DMS53 (cell line): ENCODE measurements at regions not wholly inside any gene's neighbourhood (a gene's known extent, or its start where the extent isn't known, plus 50 kb on each side); places are given as distances from the start of the nearest gene placed in this dataset.
A peak's percentile ranks its signal among the peaks of the same experiment; 100 is the strongest.

Experiments
- DNase-seq: peaks from one replicate; lab custom pipeline; 2025; lab: John Stamatoyannopoulos, UW

DNA sequence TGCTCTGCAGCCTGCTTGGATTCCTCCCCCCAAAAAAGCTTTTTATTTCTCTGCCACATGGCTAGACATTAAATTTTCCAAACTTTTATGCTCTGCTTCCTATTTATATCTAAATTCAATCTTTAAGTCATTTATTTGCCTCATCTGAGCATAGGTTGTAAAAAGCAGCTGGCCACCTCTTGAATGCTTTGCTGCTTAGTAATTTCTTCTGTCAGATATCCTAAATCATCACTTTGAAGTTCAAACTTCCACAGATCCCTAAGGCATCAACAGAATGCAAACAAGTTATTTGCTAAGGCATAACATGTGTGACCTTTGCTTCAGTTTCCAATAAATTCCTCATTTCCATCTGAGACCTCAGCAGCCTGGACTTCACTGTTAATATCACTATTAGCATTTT lies 209.6 kb downstream of the FSCB start:
- DNase-seq, result no peak

DNA sequence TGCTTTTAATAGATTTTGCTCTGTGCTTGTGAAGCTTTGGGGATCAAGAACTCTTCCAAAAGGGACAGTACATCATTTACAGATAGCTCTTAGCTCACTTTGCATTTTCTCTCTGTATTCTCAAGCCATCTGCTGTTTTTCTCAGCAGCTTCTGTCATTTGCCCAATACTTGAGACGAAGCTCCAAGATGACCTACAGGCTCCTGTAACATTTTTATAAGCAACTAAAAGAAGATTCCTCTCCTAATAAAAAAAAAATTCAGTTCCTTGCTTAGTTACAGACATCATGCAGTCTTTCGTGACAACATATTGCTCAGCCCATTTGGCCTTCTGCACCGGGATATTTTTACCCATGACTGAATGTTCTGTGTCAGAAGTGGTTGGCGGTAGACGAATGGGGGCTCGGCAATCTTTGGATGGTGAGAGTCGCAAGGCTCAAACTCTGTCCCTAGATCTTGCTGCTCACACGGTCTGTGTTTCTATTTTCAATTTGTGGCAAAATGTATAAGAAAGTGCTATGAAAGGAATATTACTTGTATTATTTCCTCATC lies 215.6 kb downstream of the FSCB start:
- DNase-seq, result no peak

DNA sequence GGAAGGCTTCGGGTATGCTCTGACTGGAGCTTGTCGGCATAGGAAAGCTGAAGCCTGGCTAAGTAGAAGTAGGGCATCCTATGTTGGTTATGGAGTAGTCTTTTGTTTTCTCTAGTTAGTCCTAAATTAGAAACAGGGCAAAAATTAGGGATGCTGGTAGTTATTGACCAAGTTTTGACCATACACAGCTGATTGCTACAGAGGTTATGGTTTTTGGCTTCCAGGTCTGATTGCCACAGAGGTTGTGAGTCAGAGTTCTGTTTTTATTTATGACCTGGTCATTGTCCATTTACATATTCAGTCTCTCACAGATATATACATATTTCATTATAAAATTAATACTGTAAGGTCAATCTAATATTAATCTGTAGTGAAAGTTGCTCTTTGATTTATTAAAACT lies 219.2 kb downstream of the FSCB start:
- no peak for DNase-seq

DNA sequence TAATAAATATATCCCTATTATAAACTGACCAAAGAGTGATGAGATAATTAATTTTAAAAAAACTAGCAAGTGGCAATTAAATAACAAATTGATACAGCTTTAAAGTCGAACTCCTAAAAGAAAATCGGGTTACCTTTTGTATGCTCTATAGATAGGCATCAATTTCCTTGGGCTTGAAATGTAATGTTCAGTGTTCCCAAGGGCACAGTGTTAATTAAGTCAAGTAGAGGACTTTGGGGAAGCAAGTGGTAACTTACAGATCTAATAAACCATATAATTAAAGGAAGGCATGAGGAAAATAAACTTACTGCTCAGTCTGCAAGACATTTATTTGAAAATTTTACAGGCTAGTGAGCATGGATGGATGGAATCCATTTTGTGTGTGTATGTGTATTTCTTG lies 220.9 kb downstream of the FSCB start:
- no peak for DNase-seq

DNA sequence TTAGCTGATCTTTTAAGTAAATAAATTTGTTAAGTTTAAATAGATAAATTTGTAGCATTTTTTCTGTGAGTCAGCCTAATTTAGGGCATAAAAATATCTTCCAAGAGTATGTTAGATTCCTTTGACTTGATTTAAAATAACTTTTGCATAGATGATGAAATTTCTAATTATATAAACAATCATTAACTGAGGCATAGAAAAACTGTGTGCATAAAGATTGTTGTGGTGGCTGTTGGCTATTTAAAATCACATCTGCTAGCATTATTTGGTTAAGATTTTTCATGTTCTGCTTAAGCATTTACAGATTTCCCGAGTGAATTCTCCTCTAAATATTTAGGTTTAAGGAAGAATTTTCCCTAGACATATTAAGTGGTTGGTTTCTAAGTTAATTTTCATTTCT lies 223.2 kb downstream of the FSCB start:
- DNase-seq, result no peak

DNA sequence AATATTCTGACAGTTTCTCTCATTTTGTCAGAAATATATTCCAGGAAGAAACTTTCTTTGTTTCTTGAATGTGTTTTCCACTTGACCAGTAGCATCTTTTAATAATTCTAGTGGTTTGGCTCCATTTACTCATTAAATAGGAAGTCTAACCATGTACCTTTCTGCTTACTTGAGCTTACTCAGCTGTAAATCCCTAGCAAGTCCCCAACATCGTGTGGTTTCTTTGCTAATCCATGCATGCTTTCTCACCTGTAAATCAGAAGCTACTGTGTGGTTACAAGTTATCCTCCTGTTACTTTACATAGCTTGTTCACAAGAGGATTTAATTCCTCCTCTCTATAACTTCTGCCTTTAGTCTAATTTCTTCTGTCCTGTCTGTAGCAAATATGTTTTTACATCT lies 227.7 kb downstream of the FSCB start:
- no peak for DNase-seq

DNA sequence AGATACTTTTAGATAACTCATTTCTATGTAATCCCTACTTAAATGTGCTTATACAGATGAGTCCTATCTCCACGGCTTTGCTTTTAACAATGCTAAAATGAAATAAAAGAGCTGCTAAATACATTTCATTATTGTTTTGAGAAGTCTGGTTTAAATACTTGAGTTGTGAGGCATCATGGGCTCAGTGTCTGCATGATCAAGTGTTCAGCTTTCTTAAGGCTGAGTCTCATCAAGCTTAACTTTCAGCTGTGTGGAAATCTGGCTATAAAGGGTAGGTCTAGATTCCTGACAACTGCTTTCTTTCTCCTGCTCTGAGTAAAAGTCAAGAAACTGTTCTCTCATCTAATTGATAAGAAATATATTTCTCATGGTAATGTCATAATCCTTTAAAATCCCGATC lies 235.4 kb downstream of the FSCB start:
- DNase-seq, result no peak

DNA sequence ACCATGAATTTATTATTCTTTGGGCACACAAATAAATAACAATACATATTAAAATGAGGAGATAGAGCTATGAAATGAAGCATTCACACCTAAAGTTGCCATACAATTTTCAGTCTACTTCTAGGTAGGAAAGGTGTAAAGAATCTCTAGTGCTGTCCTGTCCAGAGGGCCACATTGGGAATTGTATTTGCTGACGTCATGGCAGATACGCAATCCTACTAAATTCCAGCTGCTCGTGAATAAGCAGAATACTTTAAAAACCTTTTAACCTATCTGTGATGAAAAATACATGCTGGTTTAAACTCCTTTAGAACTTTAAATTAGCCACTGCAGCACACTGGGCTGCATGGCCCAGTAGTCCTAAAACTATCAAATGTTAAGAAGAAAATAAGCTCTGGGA lies 236.1 kb downstream of the FSCB start:
- no peak for DNase-seq

DNA sequence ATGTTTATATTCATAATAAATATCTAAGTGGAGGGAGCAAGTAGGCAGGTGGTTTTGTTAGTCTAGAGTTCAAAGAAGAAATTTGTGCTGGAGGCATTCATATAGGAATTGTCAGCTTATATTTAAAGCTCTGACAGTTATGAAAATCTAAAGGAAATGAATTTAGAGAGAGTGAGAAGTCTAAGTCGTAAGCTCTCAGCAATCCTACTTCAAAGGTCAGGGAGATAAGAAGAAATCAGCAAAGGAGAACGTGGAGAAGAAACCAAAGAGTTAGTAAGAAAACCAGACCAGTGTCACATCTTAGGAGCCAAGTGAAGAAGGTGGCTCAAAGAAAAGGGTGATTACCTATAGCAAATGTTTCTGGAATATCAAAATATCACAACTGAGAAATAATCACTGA lies 241.8 kb downstream of the FSCB start:
- no peak for DNase-seq

DNA sequence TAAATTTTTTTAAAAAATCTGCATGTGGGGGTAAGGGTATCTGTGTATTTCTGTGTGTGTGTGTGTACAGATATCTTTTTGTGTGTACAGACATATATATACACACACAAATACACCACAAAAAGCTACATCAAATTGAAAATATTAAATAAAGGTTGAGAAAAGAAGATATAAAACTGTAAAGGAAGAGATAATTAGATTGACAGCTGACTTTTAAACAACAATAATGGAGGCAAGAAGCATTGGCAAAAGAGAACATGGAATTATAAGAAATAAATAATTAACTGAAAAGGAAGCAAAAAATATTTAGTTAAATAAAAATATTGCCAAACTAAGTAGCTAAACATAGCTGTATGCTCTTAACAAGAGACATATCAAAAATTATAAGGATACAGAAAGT lies 291.4 kb downstream of the FSCB start:
- DNase-seq, result no peak

DNA sequence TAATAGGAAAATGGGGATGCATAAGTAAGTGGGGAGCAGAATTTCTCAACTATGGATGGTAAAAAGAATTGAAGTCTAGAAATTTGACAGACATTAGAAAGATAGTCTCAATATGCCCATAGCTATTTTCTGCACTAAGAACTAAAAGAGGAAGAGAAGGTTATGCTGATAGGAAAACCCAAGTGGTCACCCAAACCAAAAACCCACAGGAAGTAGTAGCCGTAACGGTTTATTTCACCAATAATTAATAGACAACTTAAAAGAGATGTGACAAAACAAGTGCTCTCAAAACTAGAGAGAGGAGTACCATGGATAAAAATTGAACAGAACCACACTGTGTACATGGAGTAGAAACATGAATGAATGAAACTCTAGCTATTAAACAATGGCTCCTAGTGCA lies 295.4 kb downstream of the FSCB start:
- no peak for DNase-seq

DNA sequence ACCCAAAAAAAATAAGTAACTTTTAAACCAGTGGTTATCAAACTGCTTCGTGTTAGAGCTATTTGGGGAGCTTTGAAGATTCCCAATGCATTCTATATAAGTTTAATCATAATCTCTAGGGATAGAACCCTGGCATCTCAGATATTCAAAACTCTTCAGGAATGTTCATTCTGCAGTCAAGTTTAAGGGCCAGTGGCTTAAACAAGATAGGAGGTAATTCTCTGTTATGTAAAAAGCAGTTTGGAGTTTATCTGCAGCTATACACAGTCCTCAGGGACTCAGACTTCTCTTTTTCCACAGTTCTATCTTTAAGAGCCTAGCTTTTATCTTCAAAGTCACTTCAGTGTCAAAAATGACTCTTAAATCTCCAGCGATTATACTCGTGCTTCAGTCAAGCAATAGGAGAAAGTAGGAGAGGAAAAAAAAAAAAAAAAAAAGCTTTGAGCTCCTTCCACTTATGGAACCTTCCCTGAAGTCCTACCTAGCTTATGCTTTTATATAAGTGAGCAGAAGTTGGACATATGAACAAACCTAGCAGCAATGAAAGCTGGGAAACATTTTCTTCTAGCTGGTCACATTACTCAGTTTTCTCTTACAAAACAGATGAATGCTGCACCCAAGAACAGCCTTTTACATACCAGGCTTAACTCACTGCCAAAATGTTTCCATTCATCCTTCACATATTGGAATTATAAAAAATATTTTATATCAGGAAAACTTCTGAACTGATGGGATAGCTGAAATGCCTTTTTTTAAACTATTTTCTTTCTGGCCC lies 302.8 kb downstream of the FSCB start:
- DNase-seq, result no peak

DNA sequence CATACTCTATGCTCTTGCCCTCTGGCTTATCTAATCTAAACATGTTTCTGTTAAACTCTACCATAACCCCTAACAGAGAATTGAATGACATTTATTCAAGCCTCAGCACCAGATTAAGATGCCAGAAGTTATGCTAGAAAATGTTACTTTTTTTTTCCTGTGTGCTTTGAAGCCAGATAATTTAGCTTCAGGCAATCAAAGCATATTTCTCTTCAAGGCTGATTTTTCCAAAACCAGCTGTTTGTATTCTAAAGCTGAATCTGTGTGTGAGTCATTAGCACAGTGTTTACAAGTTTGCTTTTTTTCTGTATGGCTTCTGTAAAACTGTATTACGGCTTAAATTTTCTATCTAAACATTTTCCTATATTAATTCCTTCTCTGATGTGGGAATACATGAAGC lies 326.1 kb downstream of the FSCB start:
- no peak for DNase-seq

DNA sequence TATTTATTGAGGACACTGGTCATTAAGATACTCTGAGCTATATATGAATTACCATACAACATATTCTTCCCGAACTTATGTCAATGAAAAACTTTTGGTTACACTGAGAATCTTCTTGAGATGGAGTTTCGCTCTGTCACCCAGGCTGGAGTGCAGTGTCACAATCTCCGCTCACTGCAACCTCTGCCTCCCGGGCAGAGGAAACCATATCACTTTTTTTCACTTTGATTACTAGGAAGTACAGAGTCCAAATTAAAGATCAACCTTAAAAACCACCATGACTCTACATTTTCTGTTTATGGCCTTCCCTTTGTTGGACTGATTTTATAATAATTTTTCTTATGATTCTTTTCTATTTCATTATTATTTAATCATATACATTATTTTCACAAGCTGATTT lies 336.5 kb downstream of the FSCB start:
- DNase-seq, result no peak

DNA sequence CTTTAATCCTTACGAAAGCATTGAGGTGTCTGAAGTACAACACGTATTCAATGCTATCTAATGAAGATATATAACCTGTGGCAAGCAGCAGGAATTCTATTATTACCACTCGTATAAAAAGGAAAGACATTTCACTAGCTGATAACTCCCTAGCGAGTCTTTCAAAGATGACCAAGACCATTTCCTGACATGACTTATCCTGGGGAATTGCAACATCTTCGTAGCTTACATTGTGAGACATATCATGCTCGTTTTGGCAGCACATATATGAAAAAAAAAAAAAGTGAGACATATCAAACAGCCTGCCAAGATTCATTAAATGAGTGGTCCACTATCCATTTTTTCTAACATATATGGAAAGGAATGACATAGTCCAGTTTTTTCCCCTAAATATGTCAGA lies 337.0 kb downstream of the FSCB start:
- no peak for DNase-seq

DNA sequence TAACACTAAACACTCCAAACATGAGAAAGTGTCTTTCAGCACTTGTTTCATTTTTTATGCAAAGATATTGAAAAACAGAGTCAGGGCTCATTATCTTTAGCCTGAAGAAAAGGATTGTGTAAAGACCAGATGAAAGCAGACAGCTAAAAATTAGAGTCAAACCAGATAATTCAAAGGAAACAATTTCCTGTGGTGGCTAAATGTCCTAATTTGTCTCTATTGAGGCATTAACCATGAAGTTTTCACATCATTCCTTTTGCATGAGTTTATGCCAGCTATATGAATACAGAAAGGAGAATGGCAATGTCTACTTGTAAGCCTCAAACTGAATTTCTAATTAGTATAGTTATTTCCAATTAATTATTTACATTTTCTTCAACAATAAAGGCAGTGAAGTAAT lies 338.5 kb downstream of the FSCB start:
- no peak for DNase-seq

DNA sequence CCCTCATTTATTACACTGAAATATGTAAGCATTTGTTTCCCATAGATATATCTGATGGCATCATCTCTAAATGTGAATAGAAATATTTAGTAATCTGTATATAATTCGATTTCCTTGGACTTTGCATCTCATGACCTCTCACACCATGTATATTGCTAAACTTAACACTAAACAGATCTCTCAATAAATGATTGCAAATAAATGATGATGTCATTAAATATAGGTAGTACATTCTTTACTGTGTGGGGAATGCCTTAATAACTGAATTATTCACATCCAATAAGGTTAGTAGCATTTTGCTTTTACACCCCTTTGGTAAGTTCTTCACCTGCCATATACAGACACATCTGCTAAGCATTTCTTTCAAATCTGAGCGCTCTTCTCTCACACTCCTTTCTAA lies 340.5 kb downstream of the FSCB start:
- DNase-seq, result no peak

DNA sequence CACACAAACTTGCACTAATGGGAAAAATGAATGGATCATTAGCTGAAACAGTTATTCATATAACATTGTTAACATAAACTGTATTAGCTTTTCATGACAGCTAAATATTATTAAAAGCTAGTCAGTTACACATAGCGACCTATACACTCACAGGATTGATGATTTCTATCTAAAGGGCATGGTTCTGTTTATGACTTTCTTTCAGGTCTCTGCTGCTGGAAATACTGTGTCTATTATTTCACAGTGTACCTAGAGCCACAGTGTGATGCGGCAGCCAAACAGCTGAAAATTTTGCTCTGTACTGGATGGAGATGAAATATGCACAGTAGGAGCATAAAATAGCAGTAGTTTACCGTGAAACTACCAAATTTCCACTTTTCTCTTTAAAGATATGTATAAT lies 341.1 kb downstream of the FSCB start:
- no peak for DNase-seq

DNA sequence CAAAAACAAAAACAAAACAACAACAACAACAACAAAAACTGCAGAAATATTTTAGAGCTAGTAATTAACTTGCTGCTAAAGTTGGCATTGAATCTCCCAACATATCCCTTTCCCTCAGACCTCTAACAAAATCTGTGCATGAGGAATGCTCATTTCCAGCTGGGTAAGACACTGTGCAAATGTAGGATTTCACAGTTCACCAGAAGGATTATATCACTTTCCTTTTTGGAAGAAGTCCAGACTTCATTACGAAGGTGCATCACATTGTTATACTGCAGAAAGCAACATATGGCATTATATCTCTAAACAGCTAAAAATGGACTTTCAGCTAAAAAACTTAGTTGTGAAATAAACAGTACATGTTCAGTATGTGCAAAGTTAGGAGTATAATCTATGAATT lies 341.8 kb downstream of the FSCB start:
- no peak for DNase-seq

DNA sequence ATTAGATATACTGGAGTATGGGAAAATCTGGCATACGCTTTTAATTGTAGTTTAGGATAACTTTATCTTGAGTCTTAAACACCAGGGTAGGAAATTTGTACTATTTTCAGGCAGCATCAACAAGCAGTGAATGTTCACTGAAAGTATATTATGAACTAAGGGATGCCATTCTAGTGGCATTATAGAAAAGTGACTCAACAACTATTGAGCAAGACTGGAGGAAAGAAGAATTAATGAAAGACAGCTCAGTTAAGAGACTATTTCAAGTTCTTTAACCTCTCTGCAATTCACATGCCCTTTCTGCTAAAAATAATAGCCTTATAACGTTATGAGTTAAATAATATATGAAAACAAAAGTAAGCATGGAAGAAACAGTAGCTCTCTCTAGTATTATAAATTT lies 343.1 kb downstream of the FSCB start:
- DNase-seq, result no peak

DNA sequence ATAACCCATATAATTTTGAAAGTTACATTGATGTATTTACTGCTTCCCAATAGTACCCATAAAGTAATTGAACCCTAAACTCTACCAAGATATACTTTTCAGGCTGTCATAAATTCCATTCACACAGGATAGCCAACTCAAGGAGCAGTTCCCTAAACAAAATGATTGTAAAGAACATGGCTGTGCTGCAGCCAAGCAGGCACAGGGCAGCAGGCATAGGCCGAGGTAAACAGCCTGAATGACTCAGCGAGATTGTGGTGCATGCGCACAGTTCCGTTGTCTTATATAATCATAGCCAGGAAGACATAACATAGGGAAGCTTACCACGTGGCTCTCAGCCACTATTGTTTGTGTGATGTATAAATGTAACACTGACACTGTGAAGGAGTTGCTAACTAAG lies 344.9 kb downstream of the FSCB start:
- DNase-seq, result peak; percentile 38

DNA sequence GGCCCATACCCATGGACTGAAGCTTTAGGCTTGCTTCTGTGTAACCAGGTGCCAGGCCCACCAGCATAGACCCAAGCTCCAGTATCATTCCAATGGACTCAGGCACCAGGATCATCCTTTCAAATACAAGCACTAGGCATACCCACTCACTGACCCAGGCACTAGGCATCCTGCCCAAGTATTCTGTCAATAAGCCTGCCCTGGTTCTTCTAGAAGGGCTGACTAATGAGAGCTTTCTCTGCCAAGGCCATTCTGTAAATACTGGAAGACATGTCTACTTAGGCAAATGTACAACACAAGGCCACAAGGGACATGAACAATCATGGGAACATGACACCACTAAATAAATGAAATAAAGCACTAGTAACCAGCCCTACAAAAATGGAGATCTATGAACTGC lies 352.2 kb downstream of the FSCB start:
- no peak for DNase-seq

DNA sequence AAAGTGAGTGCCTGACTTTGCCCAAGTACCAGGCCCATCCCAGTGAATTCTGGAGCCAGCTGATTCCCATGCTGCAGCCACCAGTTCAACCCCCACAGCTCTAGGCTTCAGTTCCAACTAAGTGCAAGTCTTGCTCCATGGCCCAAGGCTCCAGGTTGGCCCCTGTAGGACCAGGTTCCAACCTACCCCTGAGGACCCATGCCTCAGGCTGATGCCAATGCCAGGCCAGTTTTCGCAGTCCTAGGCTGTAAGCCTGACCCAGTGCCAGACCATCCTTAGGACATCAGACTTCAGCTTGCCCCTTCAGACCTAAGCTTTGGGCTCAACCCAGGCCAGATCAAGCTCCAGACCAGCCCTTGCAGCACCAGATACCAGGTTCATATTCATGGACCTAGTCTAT lies 352.6 kb downstream of the FSCB start:
- no peak for DNase-seq

DNA sequence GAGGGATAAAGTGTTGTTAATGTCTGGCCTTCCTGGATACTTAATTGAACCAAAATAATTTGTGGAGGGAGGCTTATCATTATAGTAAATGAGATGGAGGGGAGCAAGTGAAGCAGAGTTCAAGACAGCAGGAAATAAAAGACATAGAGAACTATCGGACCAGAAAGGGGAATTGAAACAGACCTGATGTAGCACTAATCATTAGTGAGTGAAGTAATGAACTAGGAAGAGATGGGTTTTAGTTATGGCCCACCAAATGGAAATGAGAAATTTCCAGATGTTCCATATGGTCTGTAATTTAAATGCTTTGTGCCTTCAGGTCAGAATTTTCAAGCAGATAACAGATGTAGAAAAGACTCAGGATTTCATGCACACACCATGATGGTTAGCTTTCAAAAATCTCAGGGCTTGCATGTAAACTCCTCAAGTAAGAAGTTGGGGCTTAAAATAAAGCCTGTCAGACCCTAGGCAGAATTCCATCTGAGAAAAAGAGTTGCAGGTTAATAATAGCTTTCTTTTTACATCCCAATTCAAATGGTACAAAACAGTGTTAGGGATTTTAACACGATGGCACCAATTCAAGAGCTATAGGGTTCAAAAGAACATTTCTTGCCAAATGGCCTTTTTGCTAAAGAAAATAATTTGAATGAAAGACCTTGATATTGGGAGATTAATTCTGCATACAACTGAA lies 355.8 kb downstream of the FSCB start:
- no peak for DNase-seq
